ENCODE measurements at regions not wholly inside any gene's neighbourhood (a gene's known extent, or its start where the extent isn't known, plus 50 kb on each side); places are given as distances from the start of the nearest gene placed in this dataset.
A peak's percentile ranks its signal among the peaks of the same experiment; 100 is the strongest.
"Not testable (repeated sequence)": the region's sequence is repeated elsewhere in the genome, so short reads cannot be mapped to it uniquely, and the experiment has no call there.

- no peak for DNase-seq
These were observed 53.1 kb downstream of the GGTLC2 start for GRCh38 chr22:22697377-22698117.

- no peak for DNase-seq
These were observed 53.9 kb downstream of the GGTLC2 start for GRCh38 chr22:22698263-22698750.

GRCh38 chr22:22700631-22701030, 56.2 kb downstream of the GGTLC2 start:
- DNase-seq, result no peak

DNA sequence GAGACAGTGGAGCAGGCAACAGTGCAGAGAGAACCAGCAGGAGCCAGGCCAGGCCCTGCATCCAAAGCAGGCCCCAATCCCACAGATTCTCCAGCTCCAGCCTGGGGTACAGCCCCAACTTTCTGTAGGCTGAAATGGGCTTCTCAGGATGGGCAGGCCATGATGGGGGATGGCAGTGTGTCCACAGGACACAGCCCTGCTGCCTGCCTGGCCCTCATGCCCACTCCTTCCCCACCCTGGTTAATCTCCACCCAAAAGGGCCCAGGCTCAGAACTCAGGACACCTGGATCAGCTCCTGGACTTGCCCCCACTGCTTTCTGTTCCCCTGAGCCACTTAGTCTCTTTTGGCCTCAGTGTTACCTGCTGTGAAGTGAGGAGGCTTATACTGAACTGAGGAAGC, 57.1 kb downstream of the GGTLC2 start:
- not testable (repeated sequence) for DNase-seq

GRCh38 chr22:22702237-22703202, 58.1 kb downstream of the GGTLC2 start:
- DNase-seq, result no peak

DNA sequence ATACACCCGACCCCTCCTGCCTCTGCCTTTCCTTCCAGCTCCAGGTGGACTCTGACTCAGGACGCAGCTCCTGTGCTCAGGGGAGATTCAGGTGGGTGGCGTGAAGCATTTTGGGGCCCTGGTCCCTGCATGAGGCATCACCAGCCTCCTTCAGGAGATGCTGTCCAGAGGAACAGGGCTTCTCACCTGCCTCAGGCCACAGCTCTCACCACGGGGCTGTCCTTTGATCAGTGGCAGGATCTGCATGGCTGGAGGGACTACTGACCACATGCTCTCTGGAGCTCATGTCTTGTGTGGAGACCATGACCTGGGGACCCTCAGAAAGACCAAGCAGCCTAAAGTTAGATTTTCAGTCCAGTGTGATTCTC, 58.8 kb downstream of the GGTLC2 start:
- DNase-seq, result no peak

DNA sequence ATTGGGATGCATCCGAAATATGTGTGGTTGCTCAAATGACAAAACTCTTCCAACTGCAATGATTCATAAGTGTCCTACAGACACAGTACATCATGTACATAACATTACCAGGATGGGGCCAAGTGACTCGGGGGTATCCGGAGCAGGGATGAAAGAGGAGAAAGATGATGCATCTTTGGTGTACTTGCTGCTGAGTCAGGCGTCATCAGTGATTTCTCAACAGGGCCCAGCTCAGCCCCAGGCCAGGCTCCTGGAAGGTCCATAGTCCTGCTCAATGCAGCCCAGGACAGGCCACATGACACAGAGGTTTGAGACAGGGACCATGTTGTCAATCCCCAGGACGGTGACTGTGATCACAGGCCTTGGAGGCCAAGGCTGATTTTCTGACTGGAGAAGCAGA, 59.3 kb downstream of the GGTLC2 start:
- no peak for DNase-seq

- DNase-seq, result no peak
These were observed 59.9 kb downstream of the GGTLC2 start for GRCh38 chr22:22704156-22704946.

- no peak for DNase-seq
These were observed 61.1 kb downstream of the GGTLC2 start for GRCh38 chr22:22705328-22706100.

DNA sequence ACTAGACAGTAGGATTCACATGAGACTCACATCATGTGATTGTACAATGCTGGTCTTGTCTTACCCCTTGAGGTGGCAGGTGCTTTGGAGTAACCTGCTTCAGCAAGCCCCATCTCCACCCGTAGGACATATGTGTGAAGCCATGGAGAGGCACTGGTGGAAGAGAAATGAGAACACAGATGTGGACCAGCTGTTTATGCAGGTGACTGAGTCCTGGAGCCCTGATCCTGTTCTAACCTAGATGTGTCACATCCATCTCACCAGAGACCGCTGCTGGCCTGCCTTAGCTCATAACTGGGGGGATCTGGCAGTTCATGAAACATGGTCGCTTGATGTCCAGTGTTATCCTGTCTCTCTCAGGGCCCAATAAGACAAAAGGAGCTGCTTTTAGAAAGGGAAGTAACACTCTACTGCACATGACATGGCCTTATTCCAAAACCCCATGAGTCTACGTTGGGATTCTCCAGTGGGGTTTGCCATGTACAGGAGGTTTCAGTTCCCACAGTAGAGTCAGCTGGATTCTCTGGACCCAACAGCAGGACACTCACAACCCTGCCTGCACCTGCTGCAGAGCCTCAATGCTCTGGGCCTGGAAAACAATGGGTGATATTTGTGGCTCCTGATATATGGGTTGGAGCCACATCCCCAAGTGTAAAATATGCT, 62.0 kb downstream of the GGTLC2 start:
- no peak for DNase-seq

- no peak for DNase-seq
These were observed 65.5 kb downstream of the GGTLC2 start for GRCh38 chr22:22709719-22710445.

DNA sequence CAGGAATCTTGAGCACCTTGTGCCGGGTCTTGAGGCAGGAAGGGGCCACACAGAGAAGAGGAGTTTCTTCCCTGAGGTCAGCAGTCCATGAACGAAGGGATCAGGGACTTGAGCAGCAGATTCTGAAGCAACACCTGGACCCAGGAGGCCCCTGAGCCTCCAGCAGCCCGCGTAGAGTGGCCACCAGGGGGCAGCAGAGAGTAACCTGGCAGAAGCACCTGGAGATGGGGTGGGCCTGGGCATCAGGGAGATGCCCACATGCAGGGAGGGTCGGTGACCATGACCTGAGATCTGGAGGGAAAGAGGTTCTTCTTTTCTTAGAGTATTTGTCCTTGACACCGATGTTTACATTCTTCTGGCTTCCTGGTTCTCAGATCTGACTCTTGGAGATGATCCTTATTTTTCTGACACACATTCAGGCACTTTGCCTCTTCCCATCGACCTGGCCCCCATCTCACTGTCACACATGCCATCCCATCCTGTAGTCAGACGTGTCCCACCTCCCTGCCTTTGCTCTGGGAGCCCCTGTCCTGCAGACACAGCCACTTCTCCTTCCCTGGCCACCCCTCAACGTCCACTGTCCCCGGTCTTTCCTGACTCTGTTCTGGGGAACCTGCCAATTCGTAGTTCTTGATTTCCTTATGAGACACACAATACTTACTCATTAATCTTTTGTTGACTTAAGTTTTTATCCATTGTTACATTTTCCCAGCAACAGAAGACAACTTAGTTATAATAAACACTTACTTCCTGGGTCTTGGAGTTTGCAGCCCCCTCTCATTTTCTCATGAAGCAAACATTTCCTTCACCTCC, 66.5 kb downstream of the GGTLC2 start:
- peak; percentile 50 for DNase-seq

GRCh38 chr22:22711532-22711913, 67.1 kb downstream of the GGTLC2 start:
- DNase-seq, result no peak

GRCh38 chr22:22712092-22712658, 67.8 kb downstream of the GGTLC2 start:
- no peak for DNase-seq

GRCh38 chr22:22712666-22713365, 68.4 kb downstream of the GGTLC2 start:
- no peak for DNase-seq

- DNase-seq, result no peak
These were observed 69.0 kb downstream of the GGTLC2 start for GRCh38 chr22:22713416-22713815.

- DNase-seq, result no peak
These were observed 70.4 kb downstream of the GGTLC2 start for GRCh38 chr22:22714600-22715335.

All from tongue (tissue), 1 donor.